HG02759 (cell line): ENCODE measurements at regions not wholly inside any gene's neighbourhood (a gene's known extent, or its start where the extent isn't known, plus 50 kb on each side); places are given as distances from the start of the nearest gene placed in this dataset.

Source experiments
- ATAC-seq: cut with Tn5 transposase; IDR thresholded peaks from one replicate; pipeline ENCODE4 v1.9.1; 2021; ENCODE audit warnings: mild to moderate bottlenecking, moderate library complexity; ENCODE audit not compliant: unreplicated experiment

DNA sequence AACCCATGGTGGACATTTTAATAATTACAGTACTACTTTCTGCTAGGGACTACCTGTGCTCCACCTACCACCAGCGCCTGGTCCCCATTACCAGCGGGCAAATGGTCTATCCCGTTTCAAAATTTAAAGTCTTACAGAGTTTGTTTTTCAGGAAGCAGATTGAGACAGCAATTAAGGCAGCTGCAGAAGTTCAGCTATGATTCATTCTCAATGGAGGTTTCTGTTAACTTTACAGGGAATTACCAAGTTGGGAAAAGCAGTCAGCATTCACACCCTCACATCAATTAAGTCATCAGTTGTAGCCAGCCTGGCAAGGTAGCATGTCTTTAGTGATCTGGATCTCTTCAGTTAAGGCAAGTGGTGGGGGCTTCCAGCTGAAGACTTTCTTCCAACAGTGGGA is 410.6 kb upstream of the DAB2 start:
- ATAC-seq: no peak

DNA sequence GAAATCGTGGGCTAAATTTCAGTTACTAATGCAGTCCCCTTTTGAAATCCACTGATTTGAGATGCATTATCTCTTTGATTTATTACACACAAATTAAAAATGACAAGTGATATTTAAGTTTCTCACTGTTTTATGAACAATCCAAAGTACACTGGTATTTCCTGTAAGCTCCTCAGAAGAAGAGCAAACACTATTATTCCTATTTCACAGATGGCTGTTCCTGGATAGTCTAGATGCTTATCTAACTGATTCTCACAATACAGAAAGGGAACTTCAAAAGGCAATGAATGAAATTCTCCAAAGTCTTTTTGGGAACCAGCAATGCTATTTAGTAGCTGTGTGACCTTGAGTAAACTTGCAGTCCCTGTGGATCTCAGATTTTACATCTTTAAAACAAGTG is 404.7 kb upstream of the DAB2 start:
- ATAC-seq: no peak

DNA sequence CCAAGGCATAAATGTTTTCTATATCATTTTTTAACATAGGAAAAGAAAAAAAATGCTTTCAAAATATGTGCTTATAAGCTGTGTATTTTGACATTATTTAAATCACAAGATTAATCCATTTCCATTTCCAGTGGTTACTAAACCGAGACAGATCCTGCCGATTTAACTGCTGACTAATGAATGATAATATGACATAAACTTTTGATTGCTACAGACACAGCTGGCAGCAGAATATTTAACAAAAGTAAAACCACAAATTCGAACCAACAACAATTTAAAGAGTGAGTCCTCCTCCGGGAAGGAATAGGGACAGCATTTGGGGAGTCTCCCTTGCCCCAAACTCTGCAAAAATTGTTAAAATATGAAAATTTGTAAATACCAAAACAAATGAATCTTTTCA is 401.3 kb upstream of the DAB2 start:
- ATAC-seq: no peak

- no peak for ATAC-seq
Measured at GRCh38 chr5:39825301-39825700, 400.5 kb upstream of the DAB2 start.

DNA sequence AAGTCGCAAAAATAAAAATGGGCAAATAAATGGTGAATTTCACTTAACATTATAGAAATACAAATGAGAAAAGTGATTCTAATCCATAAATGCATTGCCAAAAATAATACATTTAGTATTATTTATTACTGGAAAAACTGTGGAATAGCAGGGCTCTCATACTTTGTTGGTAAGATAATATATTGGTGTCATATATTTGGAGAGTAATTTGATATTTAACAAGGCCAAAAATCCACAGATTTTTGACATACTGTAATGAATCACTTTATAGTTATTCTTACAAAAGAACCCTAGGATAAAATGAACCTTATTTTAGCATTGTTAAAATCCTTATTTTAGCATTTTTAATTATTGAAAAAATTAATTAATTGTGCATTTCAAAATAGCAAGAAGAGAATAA is 397.2 kb upstream of the DAB2 start:
- ATAC-seq: no peak

DNA sequence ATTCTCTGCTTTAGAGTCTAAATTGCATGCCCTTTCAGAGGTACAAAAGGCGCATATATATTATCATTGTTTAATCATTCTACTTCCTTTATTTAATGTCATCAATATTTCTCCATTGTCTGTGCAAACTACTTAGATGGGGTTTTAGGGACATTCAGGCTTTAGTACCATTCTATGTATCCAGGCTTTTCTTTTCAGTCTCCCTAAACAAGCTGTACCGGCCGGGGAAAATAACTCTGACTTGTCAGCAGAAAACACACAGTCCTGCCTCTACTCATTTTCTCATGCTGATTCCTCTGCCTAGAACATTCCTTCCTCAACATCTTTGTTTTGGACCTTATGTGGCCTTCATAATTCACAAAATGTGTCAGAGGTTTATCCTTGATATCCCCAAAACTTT is 392.1 kb upstream of the DAB2 start:
- ATAC-seq: no peak

DNA sequence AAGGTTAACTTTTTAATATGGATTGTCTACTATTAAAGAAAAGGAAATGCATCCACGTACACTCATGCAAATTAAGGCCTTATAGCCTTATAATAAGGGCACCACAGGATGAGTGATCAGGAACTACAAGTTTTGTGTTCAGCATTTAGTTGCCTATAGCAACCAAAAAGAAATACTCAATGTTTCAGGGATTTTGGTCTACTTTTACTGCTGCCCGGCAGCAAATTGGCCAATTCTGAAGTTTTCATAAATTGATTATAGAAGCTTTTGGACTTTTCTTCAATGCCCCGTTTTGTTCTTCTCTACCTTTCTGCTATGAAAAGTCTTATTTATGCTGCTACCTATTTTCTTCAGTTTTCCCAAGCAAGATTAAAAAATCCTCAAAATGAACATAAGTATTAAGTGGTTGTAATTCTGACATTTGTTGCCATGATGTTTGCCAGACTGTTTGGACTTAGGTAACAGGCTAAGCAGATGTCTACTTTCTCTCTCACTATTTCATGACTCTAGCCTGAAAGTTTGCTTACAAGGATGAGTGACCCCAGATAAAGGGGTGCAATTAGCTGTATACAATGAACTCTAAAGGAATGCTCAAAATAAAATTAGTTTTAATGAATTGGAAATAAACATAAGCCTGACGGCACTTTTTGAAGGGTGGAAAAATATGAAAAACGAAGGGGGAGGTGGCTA is 391.5 kb upstream of the DAB2 start:
- ATAC-seq: no peak

- ATAC-seq: no peak
Measured at GRCh38 chr5:39815711-39816110, 390.9 kb upstream of the DAB2 start.

DNA sequence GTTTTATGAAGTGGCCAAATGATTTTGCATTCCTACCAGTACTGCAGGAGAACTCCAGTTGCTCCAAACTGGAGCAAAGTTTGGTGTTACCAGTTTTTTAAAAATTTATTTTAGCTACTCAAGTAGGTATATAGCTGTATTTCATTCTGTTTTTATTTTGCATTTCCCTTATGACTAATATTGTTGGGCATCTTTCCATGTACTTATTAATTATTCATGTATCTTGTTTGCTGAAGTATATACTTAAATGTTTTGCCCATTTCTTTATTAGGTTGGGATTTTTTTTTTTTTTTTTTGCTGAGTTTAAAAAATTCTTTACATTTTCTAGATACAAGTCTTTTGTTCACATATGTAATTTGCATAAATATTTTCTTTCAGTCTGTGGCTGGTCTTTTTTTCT is 386.6 kb upstream of the DAB2 start:
- ATAC-seq: no peak

DNA sequence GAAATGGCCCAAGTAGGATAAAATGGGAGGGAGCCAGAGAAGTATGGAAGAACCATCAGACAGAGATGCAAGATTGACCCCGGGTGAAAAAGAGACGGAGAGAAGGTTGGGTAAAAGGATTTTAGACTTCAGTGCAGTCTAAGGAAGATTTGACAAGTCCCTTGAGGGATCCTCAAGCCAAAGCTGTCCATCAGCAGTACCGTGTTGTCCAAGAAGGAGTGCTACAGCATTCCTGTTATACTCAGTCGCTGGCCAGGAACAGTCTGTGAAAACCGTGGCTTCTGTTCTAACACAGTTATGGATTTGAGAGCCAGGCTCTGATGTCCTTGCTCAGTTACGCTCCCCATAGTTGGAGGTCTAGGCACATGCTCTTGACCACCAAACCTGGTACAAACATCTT is 383.9 kb upstream of the DAB2 start:
- ATAC-seq: no peak

DNA sequence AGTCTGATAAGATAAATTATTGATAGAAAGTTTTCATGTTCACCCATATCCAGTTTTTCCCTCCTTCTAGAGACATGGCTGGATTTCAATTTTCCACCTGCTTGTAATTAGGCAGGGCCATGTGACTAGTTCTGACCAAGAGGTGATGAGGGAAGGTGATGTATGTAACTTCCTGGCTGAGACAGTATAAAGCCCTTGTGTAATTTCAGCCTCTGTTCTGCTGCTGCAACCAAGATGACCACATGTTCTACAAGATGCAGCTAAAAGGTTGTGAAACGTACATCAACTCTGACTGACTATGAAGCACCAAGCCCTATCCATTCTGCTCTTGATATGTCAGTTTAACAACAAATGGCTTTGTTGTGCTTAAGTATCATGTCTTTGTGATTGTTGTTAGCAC is 376.5 kb upstream of the DAB2 start:
- ATAC-seq: no peak

- ATAC-seq: no peak
Measured at GRCh38 chr5:39800042-39800601, 375.3 kb upstream of the DAB2 start.

GRCh38 chr5:39799242-39799641 is 374.5 kb upstream of the DAB2 start:
- ATAC-seq: no peak

- ATAC-seq: no peak
Measured at GRCh38 chr5:39794513-39795210, 369.9 kb upstream of the DAB2 start.

DNA sequence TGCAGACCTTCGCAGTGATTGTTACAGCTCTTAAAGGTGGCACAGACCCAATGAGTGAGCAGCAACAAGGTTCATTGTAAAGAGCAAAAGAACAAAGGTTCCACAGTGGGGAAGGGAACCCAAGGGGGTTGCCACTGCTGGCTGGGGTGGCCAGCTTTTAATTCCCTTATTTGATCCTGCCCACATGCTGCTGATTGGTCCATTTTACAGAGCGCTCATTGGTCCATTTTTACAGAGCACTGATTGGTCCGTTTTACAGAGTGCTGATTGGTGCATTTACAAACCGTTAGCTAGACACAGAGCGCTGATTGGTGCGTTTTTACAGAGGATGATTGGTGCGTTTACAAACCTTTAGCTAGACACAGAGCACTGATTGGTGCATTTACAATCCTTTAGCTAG is 360.6 kb upstream of the DAB2 start:
- ATAC-seq: no peak

DNA sequence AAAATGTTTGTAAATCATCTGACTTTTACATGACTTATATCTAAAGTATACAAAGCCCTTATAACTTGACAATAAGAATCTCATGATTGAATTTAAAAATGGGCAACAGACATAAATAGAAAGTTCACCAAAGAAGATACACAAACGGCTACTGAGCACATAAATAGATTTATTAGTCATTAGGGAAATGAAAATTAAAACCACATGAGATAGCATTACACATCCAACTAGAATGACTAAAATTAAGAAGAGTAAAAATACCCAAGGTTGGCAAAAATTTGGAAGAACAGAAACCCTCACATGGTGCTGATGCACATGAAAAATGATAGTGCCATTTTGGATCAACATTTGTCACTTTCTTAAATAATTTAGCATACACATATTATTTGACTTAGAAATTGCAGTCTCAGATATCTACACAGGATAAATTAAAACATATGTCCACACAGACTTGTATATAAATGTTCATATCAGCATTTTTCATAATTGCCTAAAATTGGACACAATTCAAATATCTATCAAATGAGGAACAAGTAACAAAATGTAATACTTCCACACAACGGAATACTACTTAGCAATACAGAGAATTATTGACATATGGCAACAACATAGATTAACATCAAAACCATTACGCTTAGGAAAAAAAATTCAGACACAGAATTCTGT is 359.1 kb upstream of the DAB2 start:
- ATAC-seq: no peak

- no peak for ATAC-seq
Measured at GRCh38 chr5:39780347-39780746, 355.6 kb upstream of the DAB2 start.

DNA sequence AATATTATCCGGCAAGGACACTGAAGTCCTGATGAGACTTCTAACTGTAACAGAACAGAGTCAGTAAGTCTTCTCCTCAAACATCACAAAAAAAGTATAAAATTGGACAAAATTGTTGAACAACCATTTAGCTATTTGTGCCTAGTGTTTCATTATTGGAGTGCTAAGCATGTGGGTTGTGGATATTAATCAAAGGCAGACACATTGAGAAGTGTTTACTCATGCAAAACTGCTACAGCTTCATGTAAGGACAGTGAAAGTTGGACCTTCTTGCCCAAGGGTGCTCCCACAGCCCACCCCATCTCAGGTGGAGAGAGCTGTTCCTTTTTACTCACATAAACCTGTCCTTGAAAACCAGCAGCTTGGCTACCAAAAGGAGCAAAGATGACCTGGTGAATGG is 355.1 kb upstream of the DAB2 start:
- ATAC-seq: no peak

DNA sequence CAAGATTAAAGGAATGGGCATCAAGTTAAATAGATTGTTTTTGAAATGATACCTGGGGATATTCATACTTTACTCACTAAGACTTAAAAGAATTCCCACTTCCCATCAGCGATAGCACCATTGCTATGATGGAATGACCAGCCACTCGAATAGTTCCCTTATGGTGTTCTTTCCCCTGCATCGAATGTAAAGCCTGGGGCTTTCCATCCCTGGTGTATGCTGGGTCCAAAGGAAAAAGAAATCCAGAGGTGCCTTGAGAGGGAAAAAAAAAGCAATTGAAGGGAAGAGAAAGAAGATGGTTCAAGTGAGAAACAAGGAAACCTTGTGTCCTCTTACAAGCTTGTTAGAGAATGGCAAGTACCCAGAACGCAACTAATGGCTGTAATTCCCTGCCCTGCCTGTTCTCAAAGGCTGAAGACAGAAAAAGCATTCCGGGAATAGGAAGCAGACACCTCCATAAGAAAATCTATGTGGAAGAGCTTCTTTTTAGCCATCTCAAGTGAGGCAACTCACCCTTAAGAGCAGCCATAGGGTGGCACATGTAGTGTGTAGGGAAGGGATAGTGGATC is 351.1 kb upstream of the DAB2 start:
- no peak for ATAC-seq

DNA sequence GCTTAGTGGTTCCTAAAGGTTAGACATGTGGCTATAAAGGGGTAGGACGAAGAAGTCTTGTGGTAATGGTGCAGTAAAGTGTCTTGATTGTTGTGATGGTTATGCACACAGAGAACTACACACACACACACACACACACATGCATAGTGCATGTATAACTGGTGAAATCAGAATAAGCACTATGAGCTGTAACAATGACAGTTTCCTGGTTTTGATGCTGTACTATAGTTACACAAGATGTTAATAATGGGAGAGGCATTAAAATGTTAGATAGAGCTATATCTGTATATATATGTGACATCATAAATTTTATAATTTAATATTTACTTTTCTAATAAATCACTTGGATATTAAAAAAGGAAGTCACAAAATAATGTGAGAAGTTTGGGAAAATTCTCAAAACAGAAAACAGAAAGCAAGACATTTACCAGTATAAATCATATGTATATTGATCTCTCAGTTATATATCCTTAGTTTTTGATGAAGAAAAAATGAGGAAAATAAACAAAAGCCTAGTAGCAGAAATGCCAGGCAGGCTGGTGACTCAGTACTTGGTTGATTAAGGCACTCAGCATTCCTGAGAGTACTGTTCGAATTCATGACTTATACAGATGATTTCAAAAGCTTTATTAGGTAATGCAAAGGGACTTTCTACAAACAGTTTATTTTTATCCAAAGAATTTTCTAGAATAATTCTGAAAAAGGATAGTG is 350.5 kb upstream of the DAB2 start:
- ATAC-seq: no peak

DNA sequence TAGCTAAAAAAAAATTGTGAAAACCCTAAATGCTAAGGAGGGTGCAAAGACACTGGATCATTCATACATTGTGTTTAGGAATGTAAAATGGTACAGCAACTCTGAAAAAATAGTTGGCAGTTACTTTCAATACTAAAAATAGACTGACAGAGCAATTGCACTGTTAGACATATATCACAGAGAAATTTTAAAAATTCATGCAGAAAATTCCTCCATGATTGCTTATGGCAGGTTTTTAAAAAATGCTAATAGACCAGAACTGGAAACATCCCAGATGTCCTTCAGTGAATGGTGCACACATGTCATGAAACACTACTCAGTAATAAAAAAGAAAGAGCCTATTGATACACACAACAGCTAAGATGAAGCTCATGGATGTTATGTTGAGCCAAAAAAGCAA is 349.8 kb upstream of the DAB2 start:
- no peak for ATAC-seq
